CD4-positive, alpha-beta T cell treated with Interleukin-4 for 4 hours (primary cell): ENCODE measurements at regions not wholly inside any gene's neighbourhood (a gene's known extent, or its start where the extent isn't known, plus 50 kb on each side); places are given as distances from the start of the nearest gene placed in this dataset.

Experiments
- DNase-seq: peaks from one replicate; pipeline ENCODE4 v3.0.0-alpha.2; 2020

GRCh38 chr2:217515615-217516309, 487.0 kb downstream of the TNS1 start:
- DNase-seq = no peak

DNA sequence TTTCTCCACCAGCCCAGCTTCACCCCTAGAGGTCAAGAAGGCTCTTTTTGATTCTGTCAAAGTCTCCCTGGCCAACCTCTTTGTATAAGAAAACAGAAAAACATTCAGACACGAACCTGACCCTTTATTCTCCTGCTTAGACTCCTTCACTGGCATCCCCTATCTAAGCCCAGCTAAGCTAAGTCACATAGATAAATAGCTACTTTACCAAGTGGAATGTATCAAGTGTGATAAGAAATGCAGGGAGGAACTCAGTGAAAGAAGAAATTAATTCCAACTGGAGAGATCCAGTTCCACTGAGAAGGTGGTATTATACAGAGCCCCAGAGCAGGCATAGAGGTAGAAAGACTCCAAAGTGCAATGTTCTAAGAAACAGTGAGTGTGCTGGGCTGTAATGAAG, 489.5 kb downstream of the TNS1 start:
- no peak for DNase-seq

- DNase-seq = no peak
These were observed 490.1 kb downstream of the TNS1 start for GRCh38 chr2:217512728-217513127.

DNA sequence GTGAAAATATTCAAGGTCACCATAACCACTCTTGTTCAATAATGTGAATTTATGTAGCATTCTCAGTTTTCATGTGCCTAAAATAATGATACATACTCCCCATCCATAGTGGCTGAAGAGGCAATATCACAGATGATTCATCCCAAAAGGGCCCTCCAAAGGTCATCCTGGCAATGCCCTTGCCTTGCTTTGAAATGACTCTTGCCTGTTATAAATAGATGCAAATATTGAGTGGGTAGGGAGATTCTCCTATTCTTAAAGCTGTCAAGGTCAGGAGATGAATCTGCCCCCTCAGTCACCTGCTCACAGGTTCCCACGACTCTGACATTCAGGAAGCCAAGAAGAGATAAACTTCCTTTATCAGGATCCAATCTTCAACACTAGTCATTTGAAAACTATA, 490.5 kb downstream of the TNS1 start:
- no peak for DNase-seq

GRCh38 chr2:217511850-217512249, 490.9 kb downstream of the TNS1 start:
- DNase-seq = no peak

- peak; percentile 8 for DNase-seq
These were observed 492.0 kb downstream of the TNS1 start for GRCh38 chr2:217510771-217511291.

DNA sequence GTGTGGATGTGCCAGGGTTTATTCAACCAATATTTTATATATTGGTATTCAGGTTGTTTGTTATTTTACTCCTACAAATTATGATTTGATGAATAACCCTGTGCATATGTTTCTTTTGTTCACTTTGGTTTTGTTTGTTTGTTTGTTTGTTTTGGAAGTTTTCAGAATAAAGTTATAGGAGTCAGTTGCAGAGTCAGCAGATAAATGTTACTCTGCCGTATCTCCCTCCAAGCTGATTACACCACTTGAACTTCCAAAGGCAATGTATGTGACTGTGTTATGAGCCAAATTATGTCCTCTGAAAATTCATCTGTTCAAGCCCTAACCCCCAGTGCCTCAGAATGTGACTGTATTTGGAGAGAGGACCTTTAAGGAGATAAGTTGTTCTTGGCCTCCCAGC, 497.5 kb downstream of the TNS1 start:
- DNase-seq = no peak

GRCh38 chr2:217501887-217502286, 500.9 kb downstream of the TNS1 start:
- DNase-seq = no peak

DNA sequence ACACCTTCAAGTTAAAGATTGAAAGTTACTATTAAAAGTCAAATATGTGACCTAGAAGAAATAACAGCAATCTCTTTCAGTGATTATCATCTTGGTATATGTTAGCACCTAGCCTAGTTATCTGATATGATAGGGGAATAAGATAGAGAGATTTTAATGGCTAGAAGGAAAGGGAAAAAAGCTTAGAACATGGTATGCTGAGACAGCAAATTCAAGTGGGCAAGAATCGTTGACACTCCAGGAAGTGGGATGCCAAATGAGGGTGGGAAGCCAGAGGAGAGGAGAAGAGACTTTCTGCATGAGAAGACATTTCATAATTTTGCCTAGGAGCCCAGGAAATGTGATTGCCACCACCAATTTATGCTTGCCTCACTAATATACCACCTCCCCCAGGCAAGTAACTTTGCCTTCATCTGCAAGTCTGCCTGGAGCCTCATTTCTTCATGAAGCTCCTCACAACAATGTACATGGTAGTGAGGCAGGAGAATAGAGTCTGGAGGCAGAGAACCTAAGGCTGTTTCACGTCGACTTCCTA, 504.9 kb downstream of the TNS1 start:
- DNase-seq = no peak

DNA sequence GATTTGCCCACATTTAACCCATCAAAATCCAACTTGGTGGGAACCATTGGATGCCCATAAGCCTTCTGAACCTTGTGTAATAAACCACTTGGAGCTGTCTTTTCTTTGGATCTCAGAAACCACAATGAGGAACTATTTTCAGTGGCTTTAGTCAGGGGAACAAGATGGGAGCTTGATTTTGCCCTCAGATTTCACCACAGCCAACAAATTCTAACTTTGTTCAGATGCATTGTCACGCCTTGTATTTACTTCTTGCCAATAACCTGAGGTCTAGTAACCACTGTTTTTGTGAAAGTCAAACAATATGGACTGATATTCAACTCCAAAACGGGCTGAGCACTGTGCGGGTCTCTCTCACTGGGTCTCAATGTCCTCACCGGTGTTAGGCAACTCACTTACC, 508.2 kb downstream of the TNS1 start:
- DNase-seq = no peak

DNA sequence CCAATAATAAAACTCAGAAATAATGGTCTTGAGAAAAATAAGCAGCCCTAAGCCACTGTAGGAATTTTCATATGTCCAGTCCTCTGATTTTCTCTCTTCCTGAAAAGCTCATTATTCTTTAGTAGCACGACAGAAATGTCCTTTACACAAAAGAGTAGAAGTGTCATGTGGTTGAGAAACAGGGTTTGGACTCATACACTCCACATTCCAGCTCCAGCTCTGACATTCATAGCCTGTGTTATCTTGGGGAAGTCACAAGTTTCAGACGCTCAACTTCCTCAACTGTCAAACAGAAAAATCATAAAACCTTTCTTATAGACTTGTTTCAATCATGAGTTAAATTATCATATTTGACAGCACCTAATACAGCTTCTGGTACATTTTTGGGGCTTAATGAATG, 511.5 kb downstream of the TNS1 start:
- no peak for DNase-seq

- no peak for DNase-seq
These were observed 513.4 kb downstream of the TNS1 start for GRCh38 chr2:217489145-217489960.

GRCh38 chr2:217484046-217484445, 518.7 kb downstream of the TNS1 start:
- DNase-seq = no peak

- DNase-seq = no peak
These were observed 520.6 kb downstream of the TNS1 start for GRCh38 chr2:217482056-217482710.

DNA sequence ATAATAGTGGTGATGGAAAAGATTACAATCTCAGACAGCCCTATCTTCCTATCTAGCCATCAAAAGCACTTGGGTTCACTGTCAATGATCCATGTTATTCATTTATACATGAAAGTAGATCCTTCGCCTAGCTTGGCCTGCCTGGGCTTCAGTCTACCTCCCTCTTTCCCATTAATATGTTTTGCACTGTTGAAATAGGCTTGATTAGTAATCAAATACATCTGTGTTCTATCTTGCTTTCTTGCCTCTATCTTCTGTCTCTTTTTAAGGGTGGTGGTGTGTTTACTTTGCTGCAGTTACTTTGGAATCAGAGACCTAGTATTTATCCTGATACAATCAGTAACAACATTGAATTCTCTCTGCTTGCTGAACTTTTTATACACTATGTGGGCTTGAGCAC, 521.2 kb downstream of the TNS1 start:
- no peak for DNase-seq

DNA sequence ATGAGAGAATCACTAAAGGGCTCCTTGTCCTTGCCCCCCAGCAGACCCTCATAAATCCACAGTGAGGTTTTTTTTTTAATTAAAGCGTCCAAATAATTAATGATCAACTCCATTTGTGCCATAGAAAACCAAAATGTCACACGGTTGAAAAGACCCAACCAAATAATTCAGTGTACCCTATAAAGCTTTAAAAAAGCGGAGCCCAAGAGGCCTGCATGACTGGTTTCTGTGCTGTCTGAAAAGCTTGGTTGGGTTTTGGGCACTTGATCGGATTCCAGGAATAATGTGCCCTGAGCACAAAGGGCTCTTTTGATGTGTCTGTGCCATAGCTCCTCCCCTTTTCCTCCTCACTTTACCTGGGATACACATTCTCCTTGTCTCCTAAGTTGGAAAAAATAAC, 523.2 kb downstream of the TNS1 start:
- DNase-seq = no peak

DNA sequence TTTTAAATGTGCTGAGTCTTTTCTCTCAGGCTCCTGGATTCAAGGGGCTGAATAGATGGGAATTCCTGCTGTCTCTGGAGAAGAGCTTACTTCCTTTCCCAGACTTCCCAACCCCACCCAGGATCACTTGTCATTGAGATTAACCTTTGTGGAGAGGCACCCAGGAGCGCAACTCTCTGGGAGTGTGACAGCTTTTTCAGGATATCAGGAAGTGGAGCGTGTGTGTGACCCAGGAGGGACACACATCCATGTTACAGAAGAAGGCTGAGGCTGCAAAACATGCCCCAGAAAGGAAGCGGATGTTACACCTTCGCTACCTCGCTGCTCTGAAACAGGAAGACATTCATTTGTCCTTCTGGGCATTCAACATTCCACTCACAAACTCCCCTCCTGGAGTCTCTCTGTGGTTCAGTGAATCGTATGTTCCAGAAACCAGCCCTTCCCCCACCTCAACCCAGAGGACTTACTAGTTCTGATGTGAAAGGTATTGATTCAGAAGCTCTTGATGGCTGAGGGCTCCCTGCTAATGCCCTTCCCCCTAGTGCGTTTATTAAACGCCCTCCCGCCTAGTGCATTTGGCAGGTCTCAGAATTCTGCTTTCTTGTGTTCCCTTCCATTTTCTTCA, 523.9 kb downstream of the TNS1 start:
- DNase-seq = no peak

GRCh38 chr2:217477583-217477982, 525.2 kb downstream of the TNS1 start:
- DNase-seq = no peak

- no peak for DNase-seq
These were observed 527.0 kb downstream of the TNS1 start for GRCh38 chr2:217475791-217476190.

- DNase-seq = no peak
These were observed 527.7 kb downstream of the TNS1 start for GRCh38 chr2:217475101-217475500.

- DNase-seq = no peak
These were observed 531.5 kb downstream of the TNS1 start for GRCh38 chr2:217471319-217471718.

GRCh38 chr2:217469203-217469810, 533.5 kb downstream of the TNS1 start:
- DNase-seq = no peak
